ENCODE measurements at regions not wholly inside any gene's neighbourhood (a gene's known extent, or its start where the extent isn't known, plus 50 kb on each side); places are given as distances from the start of the nearest gene placed in this dataset.

DNA sequence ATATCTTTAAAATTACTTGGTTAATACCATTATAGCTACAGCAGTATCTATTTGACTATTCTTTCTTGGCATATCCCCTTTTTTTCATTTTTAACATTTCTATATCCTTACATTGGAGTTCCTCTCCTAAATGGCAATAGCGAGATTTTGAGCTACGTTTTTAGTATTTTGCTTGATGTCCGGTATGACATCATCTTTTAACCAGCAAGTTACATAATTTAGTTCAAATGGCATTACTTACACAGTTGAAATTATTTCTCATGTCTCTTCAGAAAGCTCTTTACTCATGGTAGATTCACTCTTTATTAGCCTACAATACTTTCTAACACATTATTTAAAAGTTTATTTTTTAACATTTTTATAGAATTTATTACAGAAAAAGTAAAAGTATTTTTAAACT is 701.7 kb upstream of the EPHA7 start:
- no peak for TF ChIP-seq POLR2A (IDR thresholded peaks at IDR 0.05)
- no peak for TF ChIP-seq CTCF (IDR thresholded peaks at IDR 0.05)
- no peaks in the 10 kb centered on the region for H3K27me3 ChIP-seq
- no peaks in the 10 kb centered on the region for H3K36me3 ChIP-seq (replicated peaks in 1 of 2)
- H3K4me3 ChIP-seq: no peak overlapping the region
- H3K27ac ChIP-seq: no peak overlapping the region
- DNase-seq: no peak
- 77 to 81% (median 79%) methylated on average over 3 of the region's 3 CpGs for WGBS, 4 donors
- intact Hi-C loops (cut with DNase I): no loop called here
- H3K4me1 ChIP-seq (replicated peaks in 1 of 2): no peaks in the 10 kb centered on the region
- H3K9me3 ChIP-seq (replicated peaks in 1 of 3): no peaks in the 10 kb centered on the region

- Histone ChIP-seq H3K4me1 (replicated peaks in 1 of 2) (no peaks in the 10 kb centered on the region), H3K36me3 (replicated peaks in 1 of 2) (no peaks in the 10 kb centered on the region), H3K9me3 (replicated peaks in 1 of 3) (no peaks in the 10 kb centered on the region), H3K27me3 (no peaks in the 10 kb centered on the region), H3K27ac (no peak overlapping the region), H3K4me3 (no peak overlapping the region)
- WGBS, 4 donors: 67 to 89% (median 80%) methylated on average over 4 of the region's 4 CpGs
- DNase-seq: no peak
- intact Hi-C loops (cut with DNase I): no loop called here
- TF ChIP-seq CTCF (IDR thresholded peaks at IDR 0.05) (no peak), POLR2A (IDR thresholded peaks at IDR 0.05) (no peak)
Observed at GRCh38 chr6:94099072-94099471, 679.7 kb upstream of the EPHA7 start.

GRCh38 chr6:94095961-94096360 is 676.6 kb upstream of the EPHA7 start:
- TF ChIP-seq POLR2A (IDR thresholded peaks at IDR 0.05) (no peak), CTCF (IDR thresholded peaks at IDR 0.05) (no peak)
- WGBS, 4 donors: 32 to 100% (median 84%) methylated on average over 1 of the region's 1 CpG
- no peak overlapping the region for H3K4me3 ChIP-seq
- no peaks in the 10 kb centered on the region for H3K4me1 ChIP-seq (replicated peaks in 1 of 2)
- intact Hi-C loops (cut with DNase I): no loop called here
- no peak for DNase-seq
- H3K27ac ChIP-seq: no peak overlapping the region
- H3K36me3 ChIP-seq (replicated peaks in 1 of 2): no peaks in the 10 kb centered on the region
- H3K9me3 ChIP-seq (replicated peaks in 1 of 3): no peaks in the 10 kb centered on the region
- H3K27me3 ChIP-seq: no peaks in the 10 kb centered on the region

DNA sequence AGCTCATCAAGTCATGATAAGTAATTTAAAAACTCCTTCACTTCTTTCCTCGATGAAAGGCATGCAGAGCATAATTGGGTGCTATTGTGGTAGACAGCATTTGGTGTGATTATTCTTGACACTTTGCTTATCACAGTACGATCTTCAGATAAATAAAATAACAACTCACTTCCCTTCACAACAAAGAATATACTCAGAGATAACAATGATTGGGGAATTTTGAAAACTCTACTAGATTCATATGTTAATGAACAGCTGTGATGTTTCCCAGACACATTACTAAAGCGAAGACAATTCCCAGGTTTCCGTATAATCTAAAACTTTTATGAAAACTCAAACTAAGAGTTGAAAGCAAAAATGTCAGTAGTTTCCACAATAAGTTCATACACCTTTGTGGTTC is 670.6 kb upstream of the EPHA7 start:
- 65 to 71% (median 68%) methylated on average over 4 of the region's 4 CpGs for WGBS, 4 donors
- Histone ChIP-seq H3K4me1 (replicated peaks in 1 of 2) (no peaks in the 10 kb centered on the region), H3K4me3 (no peak overlapping the region), H3K9me3 (replicated peaks in 1 of 3) (no peaks in the 10 kb centered on the region), H3K36me3 (replicated peaks in 1 of 2) (no peaks in the 10 kb centered on the region), H3K27me3 (no peaks in the 10 kb centered on the region), H3K27ac (no peak overlapping the region)
- intact Hi-C loops (cut with DNase I): no loop called here
- DNase-seq: no peak
- TF ChIP-seq POLR2A (IDR thresholded peaks at IDR 0.05): no peak
- TF ChIP-seq CTCF (IDR thresholded peaks at IDR 0.05): no peak

Data from adrenal gland (tissue), 9 donors.